A172 (cell line): ENCODE measurements at regions not wholly inside any gene's neighbourhood (a gene's known extent, or its start where the extent isn't known, plus 50 kb on each side); places are given as distances from the start of the nearest gene placed in this dataset.
"Not testable (repeated sequence)": the region's sequence is repeated elsewhere in the genome, so short reads cannot be mapped to it uniquely, and the experiment has no call there.

Experiments
- DNase-seq: peaks from one replicate; pipeline ENCODE4 v3.0.0-alpha.2; 2015; ENCODE audit warnings: low spot score

DNA sequence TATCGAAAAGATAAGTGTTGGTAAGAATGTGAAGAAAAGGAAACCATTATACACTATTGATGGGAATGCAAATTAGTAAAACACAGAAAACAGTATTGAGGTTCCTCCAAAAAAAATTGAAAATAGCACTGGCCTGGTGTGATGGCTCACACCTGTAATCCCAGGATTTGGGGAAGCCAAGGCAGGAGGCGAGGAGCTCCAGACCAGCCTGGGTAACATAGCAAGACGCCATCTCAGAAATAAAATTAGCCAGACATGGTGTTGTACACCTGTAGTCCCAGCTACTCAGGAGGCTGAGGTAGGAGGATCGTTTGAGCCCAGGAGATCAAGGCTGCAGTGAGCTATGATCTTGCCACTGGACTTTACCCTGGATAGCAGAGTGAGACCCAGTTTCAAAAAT, 5303.4 kb upstream of the TPTE start:
- not testable (repeated sequence) for DNase-seq

DNA sequence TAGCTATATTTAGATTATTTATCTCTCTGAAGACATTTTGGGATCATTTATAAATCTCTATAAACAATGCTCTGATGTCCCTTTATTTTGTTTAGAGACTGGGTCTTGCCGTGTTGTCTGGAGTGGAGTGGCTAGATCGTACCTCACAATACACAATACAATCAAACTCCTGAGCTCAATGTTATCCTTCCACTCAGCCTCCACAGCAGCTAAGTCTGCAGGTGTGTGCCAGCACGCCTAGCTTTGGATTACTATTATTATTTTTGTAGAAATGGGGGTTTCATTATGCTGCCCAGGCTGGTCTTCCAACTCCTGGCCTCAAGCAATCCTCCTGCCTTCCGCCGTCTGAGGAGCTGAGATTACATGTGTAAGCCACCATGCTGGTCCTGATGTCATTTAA, 5301.4 kb upstream of the TPTE start:
- not testable (repeated sequence) for DNase-seq

DNA sequence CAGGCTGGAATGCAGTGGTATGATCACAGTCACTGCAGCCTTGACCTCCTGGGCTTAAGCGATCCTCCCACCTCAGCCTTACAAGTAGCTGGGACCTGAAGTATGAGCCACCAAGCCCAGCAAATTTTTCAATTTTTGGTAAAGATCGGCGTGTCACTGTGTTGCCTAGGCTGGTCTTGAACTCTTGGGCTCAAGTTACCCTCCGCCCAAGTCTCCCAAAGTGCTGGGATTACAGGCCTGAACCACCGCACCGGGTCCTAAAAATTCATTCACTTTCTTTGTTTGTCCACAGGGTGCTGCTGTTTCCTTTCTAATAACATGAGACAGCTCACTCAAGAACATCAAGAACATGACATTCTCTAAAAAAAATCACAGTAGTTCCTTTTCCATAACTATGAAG, 5300.9 kb upstream of the TPTE start:
- DNase-seq: peak; percentile 47

DNA sequence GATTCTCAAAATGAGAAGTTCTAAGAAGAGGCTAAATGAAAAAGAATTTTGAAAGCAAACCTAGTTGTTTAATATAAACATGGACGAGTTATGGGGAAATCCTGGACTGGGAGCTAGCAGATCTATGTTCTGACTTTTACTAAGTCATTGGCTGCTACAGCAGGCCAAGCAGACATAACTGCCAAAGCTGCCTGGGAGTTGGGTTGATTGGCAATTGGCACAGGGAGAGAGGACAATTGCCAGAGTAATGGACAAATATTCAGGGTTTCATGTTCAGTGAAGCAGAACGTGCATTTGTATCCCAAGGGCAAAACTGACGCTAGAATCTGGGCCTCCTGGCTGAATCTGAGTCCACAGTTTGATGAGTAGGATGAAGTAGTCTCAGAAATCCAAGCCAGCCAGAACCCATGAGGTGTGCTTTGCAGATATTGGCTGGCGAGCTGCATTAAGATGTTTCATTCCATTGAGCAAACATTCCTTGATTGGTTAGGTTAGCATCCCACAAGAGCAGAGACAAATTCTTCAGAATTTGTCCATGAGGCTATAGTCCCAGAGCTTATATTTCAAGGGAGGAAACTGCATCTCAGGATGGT, 5299.8 kb upstream of the TPTE start:
- not testable (repeated sequence) for DNase-seq

DNA sequence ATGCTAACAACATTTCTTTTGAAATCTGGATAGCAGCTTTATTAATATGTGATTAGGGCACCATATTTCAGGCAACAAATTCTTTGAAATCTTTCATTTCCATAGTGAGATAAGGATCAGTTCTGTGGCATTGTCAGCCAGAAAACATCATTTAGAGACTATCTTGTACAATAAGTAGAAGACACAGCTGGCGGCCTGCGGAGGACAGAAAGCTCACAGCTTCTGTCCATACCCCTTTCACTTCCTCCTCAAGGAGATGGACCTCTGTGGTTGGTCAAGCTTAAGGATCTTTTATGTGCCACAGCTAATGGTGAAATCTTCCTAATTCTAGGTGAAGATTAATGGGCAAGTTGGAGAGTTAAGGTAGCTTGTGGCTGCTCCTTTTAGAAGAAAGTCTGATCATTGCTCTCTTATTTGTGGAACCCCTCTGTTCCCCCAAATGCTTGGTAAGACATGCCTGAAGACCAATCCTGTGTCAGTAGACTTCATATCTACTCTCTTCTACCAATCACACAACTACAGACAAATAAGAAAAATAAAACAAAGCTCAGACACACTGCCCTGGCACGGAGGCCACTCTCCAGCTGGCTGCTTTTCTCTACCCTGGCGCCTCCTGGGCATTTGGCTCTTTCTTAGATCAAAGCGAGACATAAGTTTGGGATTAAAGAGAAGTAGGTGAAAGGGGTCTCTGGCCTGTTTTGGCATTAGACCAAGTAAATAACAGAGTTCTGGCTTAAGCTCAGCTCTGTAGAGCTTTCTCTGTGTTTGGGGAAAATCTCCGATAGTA, 5298.2 kb upstream of the TPTE start:
- DNase-seq: not testable (repeated sequence)

DNA sequence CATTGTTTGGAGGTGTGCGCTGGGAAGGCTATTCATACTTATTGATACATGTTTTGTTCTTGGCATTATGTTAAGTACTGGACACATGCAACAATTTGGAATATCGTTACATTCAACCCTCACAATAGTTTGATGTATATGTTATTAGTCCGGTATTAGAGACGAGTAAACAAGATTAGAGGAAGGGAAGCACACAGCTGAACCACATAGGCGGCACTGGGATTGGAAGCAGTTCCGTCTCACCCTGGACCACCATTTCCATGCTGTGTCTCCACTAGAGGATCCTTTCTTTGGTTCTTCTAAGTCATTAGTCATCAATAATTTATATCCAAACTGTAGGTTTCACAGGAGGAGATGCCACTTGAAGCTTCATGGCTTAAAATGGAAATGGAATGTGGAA, 5297.2 kb upstream of the TPTE start:
- not testable (repeated sequence) for DNase-seq

DNA sequence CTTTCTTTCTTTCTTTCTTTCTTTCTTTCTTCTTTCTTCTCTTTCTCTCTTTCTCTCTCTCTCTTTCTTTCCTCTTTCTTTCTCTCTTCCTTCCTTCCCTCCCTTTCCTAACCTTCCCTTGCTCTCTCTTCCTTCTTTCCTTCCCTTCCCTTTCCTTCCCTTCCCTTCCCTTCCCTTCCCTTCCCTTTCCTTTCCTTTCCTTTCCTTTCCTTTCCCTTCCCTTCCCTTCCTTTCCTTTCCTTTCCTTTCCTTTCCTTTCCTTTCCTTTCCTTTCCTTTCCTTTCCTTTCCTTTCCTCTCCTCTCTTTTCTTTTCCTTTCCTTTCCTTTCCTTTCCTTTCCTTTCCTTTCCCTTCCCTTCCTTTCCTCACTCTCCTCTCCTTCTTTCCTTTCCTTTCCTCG, 5294.1 kb upstream of the TPTE start:
- not testable (repeated sequence) for DNase-seq

DNA sequence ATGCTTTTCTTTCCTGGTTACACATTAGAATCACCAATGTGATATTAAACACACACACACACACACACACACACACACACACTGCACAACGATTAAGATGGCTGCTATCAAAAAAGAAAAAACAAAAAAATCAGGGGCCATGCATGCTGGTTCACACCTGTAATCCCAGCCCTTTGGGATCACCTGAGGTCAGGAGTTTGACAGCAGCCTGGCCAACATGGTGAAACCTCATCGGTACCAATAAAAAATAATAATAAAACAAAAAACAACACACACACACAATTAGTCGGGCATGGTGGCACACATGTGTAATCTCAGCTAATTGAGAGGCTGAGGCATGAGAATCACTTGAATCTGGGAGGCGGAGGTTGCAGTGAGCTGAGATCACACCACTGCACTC, 5290.8 kb upstream of the TPTE start:
- DNase-seq: not testable (repeated sequence)

DNA sequence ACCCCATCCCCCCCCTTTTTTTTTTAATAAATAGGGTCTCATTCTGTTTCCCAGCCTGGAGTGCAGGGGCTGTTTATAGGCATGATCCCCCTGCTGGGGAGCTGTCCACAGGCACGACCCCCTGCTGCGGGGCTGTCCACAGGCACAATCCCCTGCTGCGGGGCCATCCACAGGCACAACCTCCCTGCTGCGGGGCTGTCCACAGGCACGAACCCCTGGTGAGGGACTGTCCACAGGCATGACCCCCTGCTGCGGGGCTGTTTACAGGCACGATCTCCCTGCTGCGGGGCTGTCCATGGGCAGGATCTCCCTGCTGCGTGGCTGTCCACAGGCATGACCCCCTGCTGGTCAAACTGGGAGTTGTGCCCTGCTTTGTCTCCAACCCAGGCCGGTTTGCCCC, 5290.1 kb upstream of the TPTE start:
- DNase-seq: not testable (repeated sequence)

DNA sequence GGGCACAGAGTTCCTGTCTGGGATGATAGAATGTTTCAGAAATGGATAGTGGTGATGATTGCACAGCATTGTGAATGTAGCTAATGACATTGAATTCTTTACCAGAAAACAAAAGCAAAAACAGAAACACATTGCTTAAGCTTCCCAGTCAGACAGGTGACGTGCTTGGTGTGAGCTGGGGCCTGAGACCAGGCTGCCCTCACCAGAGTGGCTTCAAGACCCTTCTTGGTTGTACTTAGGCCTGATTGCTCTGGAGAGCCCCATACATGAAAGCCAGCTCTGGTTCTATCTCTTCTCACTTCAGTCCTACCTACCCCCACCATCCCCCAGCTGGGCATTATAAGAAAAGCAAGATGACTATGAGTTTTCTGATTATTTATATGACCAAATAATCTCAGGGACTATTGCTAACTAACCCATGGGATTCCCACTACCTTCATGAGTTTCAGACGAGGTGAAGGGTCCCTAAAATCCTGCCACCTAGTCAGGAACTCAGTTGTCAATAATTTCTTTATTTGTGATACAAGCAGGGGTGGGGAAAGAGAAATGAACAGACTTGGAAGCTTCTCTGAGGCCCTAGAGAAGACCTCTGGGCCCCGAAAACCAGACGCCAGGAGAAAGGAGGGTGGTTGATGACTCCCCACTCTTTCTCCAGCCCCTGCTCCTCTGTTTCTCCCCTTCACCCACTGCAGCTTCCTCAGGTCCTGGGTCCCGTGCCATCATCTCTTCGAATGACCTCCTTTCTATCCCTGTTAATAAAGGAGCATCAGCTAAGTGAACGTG, 5289.0 kb upstream of the TPTE start:
- not testable (repeated sequence) for DNase-seq

DNA sequence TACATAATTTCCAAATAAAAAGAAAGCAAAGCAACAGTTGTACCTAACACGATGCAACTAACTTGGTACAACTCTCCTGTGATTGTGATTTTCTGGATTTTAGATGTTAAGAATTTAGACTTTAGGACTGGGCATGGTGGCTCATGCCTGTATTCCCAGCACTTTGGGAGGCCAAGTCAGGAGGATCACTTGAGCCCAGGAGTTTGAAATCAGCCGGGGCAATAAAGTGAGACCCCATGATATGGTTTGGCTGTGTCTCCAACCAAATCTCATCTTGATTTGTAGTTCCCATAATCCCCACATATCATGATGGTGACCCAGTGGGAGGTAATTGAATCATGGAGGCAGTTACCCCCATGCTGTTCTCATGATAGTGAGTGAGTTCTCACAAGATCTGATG, 5285.6 kb upstream of the TPTE start:
- not testable (repeated sequence) for DNase-seq

DNA sequence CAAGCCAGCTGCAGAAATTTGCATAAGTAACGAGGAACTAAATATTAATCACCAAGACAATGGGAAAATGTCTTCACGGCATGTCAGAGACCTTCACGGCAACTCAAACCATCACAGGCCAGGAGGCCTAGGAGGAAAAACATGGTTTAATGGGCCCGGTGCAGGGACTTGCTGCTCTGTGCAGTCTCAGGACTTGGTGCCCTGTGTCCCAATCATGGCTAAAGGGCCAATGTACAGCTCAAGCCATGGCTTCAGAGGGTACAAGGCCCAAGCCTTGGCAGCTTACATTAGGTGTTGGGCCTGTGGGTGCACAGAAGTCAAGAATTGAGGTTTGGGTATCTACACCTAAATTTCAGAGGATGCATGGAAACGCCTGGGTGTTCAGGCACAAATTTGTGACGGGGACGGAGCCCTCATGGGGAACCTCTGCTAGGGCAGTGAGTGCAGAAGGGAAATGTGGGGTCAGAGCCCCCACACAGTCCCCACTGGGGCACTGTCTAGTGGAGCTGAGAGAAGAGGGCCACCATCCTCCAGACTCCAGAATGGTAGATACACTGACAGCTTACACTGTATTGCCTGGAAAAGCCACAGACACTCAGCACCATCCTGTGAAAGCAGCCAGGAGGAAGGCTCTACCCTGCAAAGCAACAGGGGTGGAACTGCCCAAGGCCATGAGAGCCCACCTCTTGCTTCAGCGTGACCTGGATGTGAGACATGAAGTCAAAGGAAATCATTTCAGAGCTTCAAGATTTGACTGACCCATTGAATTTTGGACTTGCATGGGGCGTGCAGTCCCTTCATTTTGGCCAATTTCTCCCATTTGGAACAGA, 5284.3 kb upstream of the TPTE start:
- DNase-seq: not testable (repeated sequence)

DNA sequence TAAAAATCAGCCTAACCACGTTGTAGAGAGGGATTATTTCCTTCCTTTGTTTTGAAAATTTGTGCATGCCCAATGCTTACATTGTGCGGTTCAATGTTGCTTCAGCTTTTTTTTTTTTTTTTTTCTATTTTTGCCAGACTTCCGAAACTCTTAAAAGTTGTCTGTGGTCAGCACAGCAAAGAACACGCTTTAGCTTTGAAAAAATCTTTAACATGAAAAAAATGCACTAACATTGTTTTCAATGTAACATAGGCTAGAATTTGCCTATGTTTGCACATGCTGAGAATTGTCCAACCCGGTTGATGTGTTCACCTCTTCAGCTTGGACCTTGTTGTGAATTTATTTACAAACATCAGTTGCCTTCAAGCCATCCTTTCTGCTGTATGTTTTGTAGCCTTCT, 5280.9 kb upstream of the TPTE start:
- DNase-seq: not testable (repeated sequence)

DNA sequence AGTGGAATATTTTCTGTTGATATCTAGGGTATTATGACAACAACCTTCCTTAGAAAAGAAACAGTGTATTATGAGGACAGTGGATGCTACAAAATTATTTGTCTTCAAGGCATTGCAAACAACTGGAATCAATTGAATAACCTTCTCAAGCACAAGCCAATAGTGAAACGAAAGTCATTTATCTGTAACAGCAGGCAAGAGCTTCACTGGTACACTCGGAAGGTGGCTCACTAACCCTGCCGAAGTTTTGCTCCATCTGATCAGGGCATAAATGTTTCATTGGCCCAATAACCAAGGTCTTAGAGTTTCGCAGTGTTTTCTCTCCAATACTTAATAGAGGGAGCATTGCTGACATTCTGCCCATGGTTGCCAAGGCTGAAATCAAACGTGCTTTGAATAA, 5278.7 kb upstream of the TPTE start:
- DNase-seq: not testable (repeated sequence)

DNA sequence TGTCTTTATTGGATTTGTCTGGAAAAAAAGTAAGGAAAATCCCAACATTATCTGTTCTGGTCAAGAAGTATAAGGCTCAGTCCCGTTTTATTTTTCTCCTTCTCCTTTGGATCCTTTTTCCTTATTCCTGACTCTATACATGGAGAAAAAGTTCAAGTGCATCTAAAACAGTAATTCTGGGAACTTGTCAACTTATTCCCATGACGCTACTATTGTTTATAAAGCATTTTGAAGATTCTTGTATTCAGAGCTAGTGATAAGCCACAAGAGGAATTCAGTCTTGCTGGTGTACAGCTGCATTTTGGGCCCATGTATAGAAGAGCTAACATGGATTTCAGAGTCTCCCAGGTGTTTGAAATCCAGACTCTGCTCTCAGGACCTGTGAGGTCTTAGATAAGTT, 5278.1 kb upstream of the TPTE start:
- not testable (repeated sequence) for DNase-seq

DNA sequence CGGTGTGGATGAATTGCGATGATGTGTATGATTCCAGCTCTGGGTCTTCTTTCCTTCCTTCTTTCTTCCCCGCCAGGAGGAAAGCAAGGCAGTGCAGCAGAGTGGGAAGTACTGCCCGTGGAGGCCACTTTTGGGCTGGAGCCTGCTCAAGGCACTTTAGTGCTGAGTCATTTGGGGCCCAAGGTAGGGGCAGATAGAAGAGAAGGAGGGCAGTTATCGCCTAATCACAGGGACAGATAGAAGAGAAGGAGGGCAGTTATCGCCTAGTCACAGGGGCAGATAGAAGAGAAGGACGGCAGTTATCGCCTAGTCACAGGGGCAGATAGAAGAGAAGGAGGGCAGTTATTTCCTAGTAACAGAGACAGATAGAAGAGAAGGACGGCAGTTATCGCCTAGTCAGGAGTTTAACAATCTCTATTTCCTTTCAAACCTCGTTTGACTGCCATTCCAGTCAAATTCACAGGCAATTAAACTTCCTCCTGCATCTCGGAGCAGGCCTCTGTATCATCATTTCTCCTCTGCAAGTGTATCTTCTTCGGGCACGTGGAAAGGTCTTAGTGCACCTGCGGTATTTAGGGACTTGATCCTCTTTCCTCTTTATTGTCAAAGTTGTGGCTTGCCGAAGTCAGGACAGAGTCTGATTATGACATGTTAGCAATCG, 5277.5 kb upstream of the TPTE start:
- not testable (repeated sequence) for DNase-seq

DNA sequence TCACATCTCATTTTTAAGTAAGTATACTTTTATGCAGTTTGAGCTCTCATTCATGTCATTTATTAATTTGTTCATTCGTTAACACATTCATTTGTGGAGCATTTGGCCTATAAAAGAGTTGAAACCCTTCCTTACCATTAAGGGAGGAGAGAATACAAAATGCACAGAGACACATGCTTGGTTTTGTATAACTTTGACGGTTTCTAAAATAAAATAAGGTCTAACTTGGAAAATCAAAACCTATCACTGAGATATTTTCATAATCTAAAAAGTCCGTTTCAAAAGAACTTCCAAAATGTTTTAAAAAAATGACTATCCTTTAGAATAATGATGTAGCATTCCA, 5277.0 kb upstream of the TPTE start:
- not testable (repeated sequence) for DNase-seq

DNA sequence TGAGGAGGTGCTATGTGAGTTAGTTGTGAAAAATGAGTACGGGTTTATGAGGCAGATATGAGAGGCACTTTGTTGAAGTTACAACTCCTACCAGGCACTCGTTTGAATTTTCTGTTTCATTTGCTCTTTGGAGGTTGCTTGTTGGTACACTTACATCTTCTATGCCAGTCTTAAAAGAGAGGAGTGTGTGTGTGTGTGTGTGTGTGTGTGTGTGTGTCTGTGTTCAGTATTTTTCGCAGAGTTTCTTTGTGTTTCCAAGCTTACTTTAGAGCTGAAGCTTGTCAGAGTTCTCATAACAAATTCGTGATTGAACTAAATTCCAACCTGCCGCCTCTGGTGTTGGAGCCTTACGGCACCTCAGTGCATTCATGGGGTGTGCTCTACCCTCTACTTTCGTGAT, 5276.4 kb upstream of the TPTE start:
- not testable (repeated sequence) for DNase-seq

DNA sequence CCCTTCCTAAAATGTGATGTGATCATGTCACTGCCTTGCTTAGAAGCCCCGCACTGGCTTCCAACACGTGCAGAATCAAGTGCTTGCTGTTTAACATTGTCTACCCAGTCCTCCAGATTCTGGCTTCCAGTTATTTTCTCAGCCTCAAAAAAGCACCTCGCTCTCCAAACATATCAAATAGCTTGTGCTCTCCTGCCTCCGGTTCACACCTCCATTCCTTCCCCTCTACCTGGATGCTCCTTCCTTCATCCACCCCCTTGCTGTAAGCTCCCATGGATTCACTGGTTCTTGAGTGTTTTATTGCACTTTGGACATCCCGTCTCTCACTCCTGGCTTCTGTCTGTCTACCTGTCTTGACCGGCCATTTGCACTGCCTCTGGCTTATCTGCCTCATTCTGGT, 5275.0 kb upstream of the TPTE start:
- not testable (repeated sequence) for DNase-seq

DNA sequence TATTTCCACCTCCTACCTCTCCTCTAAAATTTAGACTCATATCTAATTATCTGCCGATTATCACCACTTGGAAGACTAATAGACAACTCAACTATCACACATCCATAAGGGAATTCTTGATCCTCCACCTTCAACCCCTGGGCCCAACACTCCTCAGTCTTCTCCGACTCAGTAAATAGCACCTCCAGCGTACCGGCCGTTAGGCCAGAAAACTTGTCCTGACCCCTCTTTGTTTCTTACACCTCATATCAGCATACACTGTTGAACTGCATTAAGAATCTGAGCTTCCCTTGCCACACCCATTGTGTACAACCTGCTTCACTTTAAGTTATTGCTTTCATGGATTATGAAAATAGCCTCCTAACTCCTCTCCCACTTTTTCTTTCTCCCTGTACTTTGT, 5274.0 kb upstream of the TPTE start:
- DNase-seq: not testable (repeated sequence)

DNA sequence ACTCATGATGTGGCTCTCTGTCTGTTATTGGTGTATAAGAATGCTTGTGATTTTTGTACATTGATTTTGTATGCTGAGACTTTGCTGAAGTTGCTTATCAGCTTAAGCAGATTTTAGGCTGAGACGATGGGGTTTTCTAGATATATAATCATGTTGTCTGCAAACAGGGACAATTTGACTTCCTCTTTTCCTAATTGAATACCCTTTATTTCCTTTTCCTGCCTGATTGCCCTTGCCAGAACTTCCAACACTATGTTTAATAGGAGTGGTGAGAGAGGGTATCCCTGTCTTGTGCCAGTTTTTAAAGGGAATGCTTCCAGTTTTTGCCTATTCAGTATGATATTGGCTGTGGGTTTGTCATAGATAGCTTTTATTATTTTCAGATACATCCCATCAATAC, 5271.3 kb upstream of the TPTE start:
- not testable (repeated sequence) for DNase-seq
